ENCODE measurements at regions not wholly inside any gene's neighbourhood (a gene's known extent, or its start where the extent isn't known, plus 50 kb on each side); places are given as distances from the start of the nearest gene placed in this dataset.

GRCh38 chr10:130485236-130485957 is 349.2 kb downstream of the GLRX3 start:
- CTCF ChIA-PET = no interaction called here
- no peak for DNase-seq (ENCODE audit: extremely low spot score)

GRCh38 chr10:130485958-130486895 is 350.0 kb downstream of the GLRX3 start:
- CTCF ChIA-PET = no interaction called here
- no peak for TF ChIP-seq FOXK2 (IDR thresholded peaks at IDR 0.05)
- TF ChIP-seq CTBP1 (IDR thresholded peaks at IDR 0.05; ENCODE audit: borderline replicate concordance) = no peak
- TF ChIP-seq HDGF (IDR thresholded peaks at IDR 0.05; ENCODE audit: borderline replicate concordance) = no peak
- no peak for TF ChIP-seq PKNOX1 (IDR thresholded peaks at IDR 0.05)
- TF ChIP-seq FOXM1 (IDR thresholded peaks at IDR 0.05; ENCODE audit: borderline replicate concordance) = no peak
- no peak for TF ChIP-seq ELF4 (IDR thresholded peaks at IDR 0.05)
- TF ChIP-seq ARNT (IDR thresholded peaks at IDR 0.05) = no peak
- TF ChIP-seq ZNF384 (IDR thresholded peaks at IDR 0.05) = no peak
- TF ChIP-seq BHLHE40 (IDR thresholded peaks at IDR 0.05; ENCODE audit: borderline replicate concordance) = no peak
- no peak for TF ChIP-seq SP1 (IDR thresholded peaks at IDR 0.05)
- TF ChIP-seq FOXA1 (IDR thresholded peaks at IDR 0.05) = no peak
- TF ChIP-seq SUZ12 (IDR thresholded peaks at IDR 0.05) = no peak
- no peak for TF ChIP-seq L3MBTL2 (conservative IDR thresholded peaks at IDR 0.05)
- no peak for TF ChIP-seq TARDBP (IDR thresholded peaks at IDR 0.05)
- POLR2A ChIA-PET = no interaction called here

More at GRCh38 chr10:130485236-130485957, 349.2 kb downstream of the GLRX3 start:
- TF ChIP-seq SUZ12 (IDR thresholded peaks at IDR 0.05) = no peak
- no peak for TF ChIP-seq ARNT (IDR thresholded peaks at IDR 0.05)
- TF ChIP-seq FOXA1 (IDR thresholded peaks at IDR 0.05) = no peak
- no peak for TF ChIP-seq NFRKB (IDR thresholded peaks at IDR 0.05)
- TF ChIP-seq BHLHE40 (IDR thresholded peaks at IDR 0.05; ENCODE audit: borderline replicate concordance) = no peak
- no peak for TF ChIP-seq L3MBTL2 (conservative IDR thresholded peaks at IDR 0.05)
- POLR2A ChIA-PET = no interaction called here

DNA sequence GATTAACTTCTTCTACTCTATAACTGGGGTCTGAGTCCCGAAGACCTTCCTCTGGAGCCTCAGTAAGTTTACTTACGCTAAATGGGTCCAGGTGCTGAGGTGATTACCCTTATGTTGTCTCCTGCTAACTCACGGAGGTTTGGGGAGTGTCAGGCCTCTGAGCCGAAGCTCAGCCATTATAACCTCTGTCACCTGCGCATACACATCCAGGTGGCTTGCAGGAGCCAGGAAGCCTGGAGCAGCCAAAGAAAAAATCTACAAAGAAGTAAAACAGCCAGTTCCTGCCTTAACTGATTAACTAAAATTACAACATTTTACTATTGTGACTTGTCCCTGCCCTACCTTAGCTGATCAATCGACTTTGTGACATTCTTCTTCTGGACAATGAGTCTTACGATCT is 350.7 kb downstream of the GLRX3 start:
- TF ChIP-seq SUZ12 (IDR thresholded peaks at IDR 0.05) = no peak
- TF ChIP-seq FOXA1 (IDR thresholded peaks at IDR 0.05) = no peak
- TF ChIP-seq HDGF (IDR thresholded peaks at IDR 0.05; ENCODE audit: borderline replicate concordance) = no peak
- no peak for TF ChIP-seq TARDBP (IDR thresholded peaks at IDR 0.05)
- no peak for TF ChIP-seq FOXK2 (IDR thresholded peaks at IDR 0.05)
- no peak for TF ChIP-seq ZNF384 (IDR thresholded peaks at IDR 0.05)
- no peak for TF ChIP-seq ELF4 (IDR thresholded peaks at IDR 0.05)
- no peak for TF ChIP-seq SP1 (IDR thresholded peaks at IDR 0.05)
- TF ChIP-seq FOXM1 (IDR thresholded peaks at IDR 0.05; ENCODE audit: borderline replicate concordance) = no peak
- CTCF ChIA-PET = no interaction called here
- POLR2A ChIA-PET = no interaction called here
- DNase-seq (ENCODE audit: extremely low spot score) = no peak

More at GRCh38 chr10:130485958-130486895, 350.0 kb downstream of the GLRX3 start:
- DNase-seq (ENCODE audit: extremely low spot score) = no peak

- TF ChIP-seq PKNOX1 (IDR thresholded peaks at IDR 0.05) = no peak
- TF ChIP-seq TARDBP (IDR thresholded peaks at IDR 0.05) = no peak
- no peak for TF ChIP-seq SUZ12 (IDR thresholded peaks at IDR 0.05)
- no peak for TF ChIP-seq BHLHE40 (IDR thresholded peaks at IDR 0.05; ENCODE audit: borderline replicate concordance)
- no peak for TF ChIP-seq HDGF (IDR thresholded peaks at IDR 0.05; ENCODE audit: borderline replicate concordance)
- DNase-seq (ENCODE audit: extremely low spot score) = no peak
- POLR2A ChIA-PET = no interaction called here
- CTCF ChIA-PET = interaction anchor here (0.6 kb wide), 1 partner anchor 11 kb away, joined by 3 read pairs; no protein-coding TSS in a partner anchor
These were observed 351.4 kb downstream of the GLRX3 start for GRCh38 chr10:130487566-130487965.

GRCh38 chr10:130489891-130490290 is 353.7 kb downstream of the GLRX3 start:
- ChIA-PET CTCF (no interaction called here), POLR2A (no interaction called here)
- TF ChIP-seq ARNT (IDR thresholded peaks at IDR 0.05) (no peak), CTBP1 (IDR thresholded peaks at IDR 0.05; ENCODE audit: borderline replicate concordance) (no peak), FOXA1 (IDR thresholded peaks at IDR 0.05) (no peak), NFRKB (IDR thresholded peaks at IDR 0.05) (no peak), BHLHE40 (IDR thresholded peaks at IDR 0.05; ENCODE audit: borderline replicate concordance) (no peak), FOXK2 (IDR thresholded peaks at IDR 0.05) (no peak), PKNOX1 (IDR thresholded peaks at IDR 0.05) (no peak), L3MBTL2 (conservative IDR thresholded peaks at IDR 0.05) (no peak), SUZ12 (IDR thresholded peaks at IDR 0.05) (no peak), FOXM1 (IDR thresholded peaks at IDR 0.05; ENCODE audit: borderline replicate concordance) (no peak), LEF1 (IDR thresholded peaks at IDR 0.05; ENCODE audit: borderline replicate concordance) (no peak), ZNF384 (IDR thresholded peaks at IDR 0.05) (no peak), HDGF (IDR thresholded peaks at IDR 0.05; ENCODE audit: borderline replicate concordance) (no peak), SP1 (IDR thresholded peaks at IDR 0.05) (no peak), TARDBP (IDR thresholded peaks at IDR 0.05) (no peak), ELF4 (IDR thresholded peaks at IDR 0.05) (no peak)
- no peak for DNase-seq (ENCODE audit: extremely low spot score)

Measured in HEK293T (cell line).